Lung (tissue), 11 donors: ENCODE measurements at regions not wholly inside any gene's neighbourhood (a gene's known extent, or its start where the extent isn't known, plus 50 kb on each side); places are given as distances from the start of the nearest gene placed in this dataset.

Experiments used
- ATAC-seq: fragments of 200-7000 bp; cut with Tn5 transposase; one replicate; pipeline ENCODE4 v1.9.1; 2020; ENCODE audit warnings: moderate number of reproducible peaks; ENCODE audit not compliant: insufficient read depth, low FRiP score
- DNase-seq, 3 donors: peaks; one replicate each; pipeline ENCODE4 v3.0.0-alpha.2; 2013 to 2017
- H3K27ac ChIP-seq, 2 donors: one replicate each; pipeline ENCODE4 v1.5.1; 2013; ENCODE audit warnings: mild to moderate bottlenecking in 2 of 2, moderate library complexity in 2 of 2, control low read depth in 1 of 2, inconsistent platforms in 1 of 2, low read depth in 1 of 2, low read length in 1 of 2
- H3K27me3 ChIP-seq, 3 donors: one replicate each; pipeline ENCODE4 v1.5.1; 2013; ENCODE audit warnings: low read length in 2 of 3; ENCODE audit not compliant: control insufficient read depth in 3 of 3, insufficient read depth in 3 of 3
- H3K36me3 ChIP-seq, 4 donors: one replicate each; pipeline ENCODE4 v1.5.1; 2013; ENCODE audit warnings: low read length in 4 of 4, mild to moderate bottlenecking in 1 of 4, moderate library complexity in 1 of 4; ENCODE audit not compliant: control insufficient read depth in 4 of 4, insufficient read depth in 4 of 4
- H3K4me1 ChIP-seq, 5 donors: one replicate each; pipeline ENCODE4 v1.5.1; 2013; ENCODE audit warnings: low read length in 5 of 5, mild to moderate bottlenecking in 2 of 5, moderate library complexity in 1 of 5; ENCODE audit not compliant: control insufficient read depth in 5 of 5, insufficient read depth in 5 of 5
- H3K4me3 ChIP-seq: one replicate; pipeline ENCODE4 v1.5.1; 2013; ENCODE audit warnings: mild to moderate bottlenecking, control low read depth, moderate library complexity
- H3K9ac ChIP-seq, 2 donors: one replicate each; pipeline ENCODE4 v1.5.1; 2013; ENCODE audit warnings: low read length in 2 of 2, control low read depth in 1 of 2; ENCODE audit not compliant: insufficient read depth in 1 of 2
- H3K9me3 ChIP-seq, 4 donors: one replicate each; pipeline ENCODE4 v1.5.1; 2013; ENCODE audit warnings: low read length in 3 of 4, mild to moderate bottlenecking in 1 of 4, moderate library complexity in 1 of 4; ENCODE audit not compliant: control insufficient read depth in 4 of 4, insufficient read depth in 3 of 4
- CTCF ChIP-seq: IDR thresholded peaks from 2 replicates; pipeline ENCODE4 v1.5.1; 2012; ENCODE audit warnings: mild to moderate bottlenecking; ENCODE audit errors: control extremely low read depth, extremely low read depth
- WGBS, 2 donors: extraction: QIAGEN DNeasy Blood & Tissue Kit; methylation state at CpG; one replicate each; pipeline ENCODE4 v1.1.7; 2013; 5-methylcytosine and 5-hydroxymethylcytosine counted together
- donor health status: control.
- donor health status: control.
- donor health status: Bipolar disorder and iron deficiency.
- donor health status: healthy.
- donor health status: DM: yes; HTN: yes; CAD: no.

GRCh38 chr5:2833556-2833955, 82.1 kb upstream of the IRX2 start:
- no peak for ATAC-seq
- TF ChIP-seq CTCF = no peak
- Histone ChIP-seq H3K9ac (no peak overlapping the region), H3K9me3 (no peaks in the 10 kb centered on the region), H3K36me3 (no peaks in the 10 kb centered on the region), H3K27ac (no peak overlapping the region), H3K4me1 (peaks cover 0 to 1% (median 0%) of the 10 kb centered on the region in 5 donors), H3K27me3 (peaks cover 0 to 8% (median 0%) of the 10 kb centered on the region in 3 donors), H3K4me3 (no peak overlapping the region)
- 47 to 63% methylated on average over 11 of the region's 11 CpGs for WGBS, 2 donors
- no peak for DNase-seq

- Histone ChIP-seq H3K9ac (no peak overlapping the region), H3K36me3 (no peaks in the 10 kb centered on the region), H3K4me3 (no peak overlapping the region), H3K27ac (no peak overlapping the region), H3K27me3 (peaks cover 0 to 8% (median 0%) of the 10 kb centered on the region in 3 donors), H3K4me1 (peaks cover 0 to 1% (median 0%) of the 10 kb centered on the region in 5 donors), H3K9me3 (no peaks in the 10 kb centered on the region)
- TF ChIP-seq CTCF = no peak
- DNase-seq (no peak), ATAC-seq (no peak)
- 56 to 68% methylated on average over 4 of the region's 4 CpGs for WGBS, 2 donors
Observed at GRCh38 chr5:2832394-2832793, 80.9 kb upstream of the IRX2 start.

- 32 to 50% methylated on average over 4 of the region's 4 CpGs for WGBS, 2 donors
- Histone ChIP-seq H3K9me3 (peaks cover 0 to 2% (median 0%) of the 10 kb centered on the region in 4 donors), H3K4me1 (peaks cover 0 to 1% (median 0%) of the 10 kb centered on the region in 5 donors), H3K27me3 (peaks cover 0 to 8% (median 0%) of the 10 kb centered on the region in 3 donors), H3K9ac (no peak overlapping the region), H3K4me3 (no peak overlapping the region), H3K36me3 (no peaks in the 10 kb centered on the region), H3K27ac (no peak overlapping the region)
- no peak for ATAC-seq
- TF ChIP-seq CTCF = no peak
- no peak for DNase-seq
Observed at GRCh38 chr5:2829239-2829638, 77.8 kb upstream of the IRX2 start.

GRCh38 chr5:2818936-2819335, 67.5 kb upstream of the IRX2 start:
- H3K36me3 ChIP-seq = no peaks in the 10 kb centered on the region
- no peak overlapping the region for H3K27ac ChIP-seq
- H3K9ac ChIP-seq = no peak overlapping the region
- DNase-seq (no peak), ATAC-seq (no peak)
- no peaks in the 10 kb centered on the region for H3K4me1 ChIP-seq
- no peak overlapping the region for H3K4me3 ChIP-seq
- no peak for TF ChIP-seq CTCF
- H3K9me3 ChIP-seq = peaks cover 0 to 2% (median 0%) of the 10 kb centered on the region in 4 donors
- H3K27me3 ChIP-seq = no peaks in the 10 kb centered on the region
- WGBS, 2 donors = 77 to 81% methylated on average over 7 of the region's 7 CpGs
